IMR-90 (cell line): ENCODE measurements at regions not wholly inside any gene's neighbourhood (a gene's known extent, or its start where the extent isn't known, plus 50 kb on each side); places are given as distances from the start of the nearest gene placed in this dataset.

Experiments used
- ATAC-seq: fragments of 200-7000 bp; cut with Tn5 transposase; 2 replicates; pipeline ENCODE4 v1.9.1; 2020; ENCODE audit warnings: low read depth, mild to moderate bottlenecking, moderate library complexity
- BruUV-seq: library from RNA; stranded (reverse); fragments of 400-500 nt; replicated peaks from 2 replicates; lab custom pipeline; 2021; lab: Mats Ljungman, UMichigan
- CTCF ChIA-PET: fragments of 300-600 bp; formaldehyde crosslinking; extraction: SDS; loops from one replicate; lab custom pipeline; 2021; ENCODE audit warnings: antibody characterized with exemption; lab: Yijun Ruan, JAX
- POLR2A ChIA-PET: fragments of 300-600 bp; sonication (Branson Sonifier 250); formaldehyde crosslinking; loops from one replicate; lab custom pipeline; 2022; ENCODE audit warnings: antibody characterized with exemption; ENCODE audit not compliant: unreplicated experiment; lab: Charles Lee
- DNase-seq: peaks from one replicate; pipeline ENCODE4 v3.0.0; 2013
- H2AFZ ChIP-seq: replicated peaks from 2 replicates; pipeline ENCODE3; 2013; ENCODE audit warnings: low read length, mild to moderate bottlenecking; ENCODE audit not compliant: poor library complexity
- H2AK5ac ChIP-seq: 2 replicates; pipeline ENCODE4 v1.6.1; 2013; ENCODE audit warnings: low read depth, low read length, inconsistent platforms
- H2AK9ac ChIP-seq: replicated peaks from 2 replicates; pipeline ENCODE3; 2013; ENCODE audit warnings: mild to moderate bottlenecking, low read depth, low read length, moderate library complexity; ENCODE audit not compliant: poor library complexity
- H2BK120ac ChIP-seq: 2 replicates; pipeline ENCODE4 v1.6.1; 2013; ENCODE audit warnings: low read depth, low read length, inconsistent platforms
- H2BK15ac ChIP-seq: 3 replicates; pipeline ENCODE4 v1.6.1; 2013; ENCODE audit warnings: low read depth, low read length, inconsistent platforms
- H2BK20ac ChIP-seq: 2 replicates; pipeline ENCODE4 v1.6.1; 2013; ENCODE audit warnings: low read depth, mild to moderate bottlenecking, inconsistent platforms, low read length, moderate library complexity
- H2BK5ac ChIP-seq: 2 replicates; pipeline ENCODE4 v1.6.1; 2013; ENCODE audit warnings: mild to moderate bottlenecking, low read depth, low read length, inconsistent platforms; ENCODE audit not compliant: poor library complexity, severe bottlenecking
- H3K14ac ChIP-seq: replicated peaks from 2 replicates; pipeline ENCODE4 v1.6.1; 2013; ENCODE audit warnings: low read depth, low read length, inconsistent platforms
- H3K18ac ChIP-seq: 2 replicates; pipeline ENCODE4 v1.6.1; 2013; ENCODE audit warnings: low read depth, low read length, control low read depth
- H3K23ac ChIP-seq: 2 replicates; pipeline ENCODE4 v1.6.1; 2013; ENCODE audit warnings: low read depth, low read length, inconsistent platforms
- H3K27ac ChIP-seq: 2 replicates; pipeline ENCODE4 v1.5.1; 2013; ENCODE audit warnings: mild to moderate bottlenecking, control low read depth, low read length; ENCODE audit not compliant: insufficient read depth
- H3K27me3 ChIP-seq: 2 replicates; pipeline ENCODE4 v1.6.1; 2013; ENCODE audit warnings: low read length; ENCODE audit not compliant: control insufficient read depth, insufficient read depth
- H3K36me3 ChIP-seq: 2 replicates; pipeline ENCODE4 v1.6.1; 2013; ENCODE audit warnings: low read length, mixed read lengths; ENCODE audit not compliant: control insufficient read depth, insufficient read depth
- H3K4ac ChIP-seq: 2 replicates; pipeline ENCODE4 v1.6.1; 2013; ENCODE audit warnings: low read depth, low read length, inconsistent platforms
- H3K4me1 ChIP-seq: 2 replicates; pipeline ENCODE4 v1.6.1; 2013; ENCODE audit warnings: low read length, mixed read lengths; ENCODE audit not compliant: control insufficient read depth, insufficient read depth
- H3K4me2 ChIP-seq: 2 replicates; pipeline ENCODE4 v1.6.1; 2013; ENCODE audit warnings: low read depth, mild to moderate bottlenecking, control low read depth, low read length, moderate library complexity
- H3K4me3 ChIP-seq: 2 replicates; pipeline ENCODE4 v1.5.1; 2013; ENCODE audit warnings: low read depth, mild to moderate bottlenecking, control low read depth, low read length, moderate library complexity; ENCODE audit not compliant: insufficient read depth
- H3K56ac ChIP-seq: 2 replicates; pipeline ENCODE4 v1.6.1; 2013; ENCODE audit warnings: low read length, inconsistent platforms; ENCODE audit not compliant: insufficient read depth; ENCODE audit errors: extremely low read depth
- H3K79me1 ChIP-seq, 2 experiments: 2 replicates each; pipeline ENCODE4 v1.6.1; 2013; ENCODE audit warnings: low read length in 2 of 2, inconsistent platforms in 1 of 2, low read depth in 1 of 2
- H3K9ac ChIP-seq: 2 replicates; pipeline ENCODE4 v1.6.1; 2013; ENCODE audit warnings: low read depth, low read length, control low read depth
- H3K9me1 ChIP-seq: 2 replicates; pipeline ENCODE4 v1.6.1; 2013; ENCODE audit warnings: low read length, inconsistent platforms; ENCODE audit not compliant: insufficient read depth
- H3K9me3 ChIP-seq: 2 replicates; pipeline ENCODE4 v1.6.1; 2013; ENCODE audit warnings: low read length; ENCODE audit not compliant: control insufficient read depth, insufficient read depth
- H4K20me1 ChIP-seq: 2 replicates; pipeline ENCODE4 v1.6.1; 2013; ENCODE audit warnings: low read length, inconsistent platforms; ENCODE audit not compliant: insufficient read depth
- H4K5ac ChIP-seq: 2 replicates; pipeline ENCODE4 v1.6.1; 2013; ENCODE audit warnings: mild to moderate bottlenecking, low read depth, low read length, control low read depth
- H4K8ac ChIP-seq, 2 experiments: 2 replicates each; pipeline ENCODE4 v1.6.1; 2013; ENCODE audit warnings: low read depth in 2 of 2, low read length in 2 of 2, control low read depth in 1 of 2, inconsistent platforms in 1 of 2
- H4K91ac ChIP-seq: 2 replicates; pipeline ENCODE4 v1.6.1; 2013; ENCODE audit warnings: low read depth, low read length, inconsistent platforms; ENCODE audit not compliant: insufficient read depth
- ELK1 ChIP-seq: fragments of 150-350 bp; IDR thresholded peaks from 2 replicates; pipeline ENCODE4 v1.6.1; 2016; ENCODE audit warnings: low read depth, mild to moderate bottlenecking, low read length, moderate library complexity, borderline replicate concordance
- RCOR1 ChIP-seq: IDR thresholded peaks from 2 replicates; pipeline ENCODE4 v1.6.1; 2012; ENCODE audit warnings: mild to moderate bottlenecking, low read length, improper control_type of control experiment; ENCODE audit not compliant: insufficient replicate concordance
- SMC3 ChIP-seq: fragments of 150-350 bp; IDR thresholded peaks from 2 replicates; pipeline ENCODE4 v1.6.1; 2016; ENCODE audit warnings: low read depth, mild to moderate bottlenecking, antibody characterized with exemption, low read length, moderate library complexity
- WGBS, 2 experiments: methylation state at CpG; one replicate each; pipeline versions ENCODE4 v1.1.5 to v1.1.7; 2013; ENCODE audit warnings: missing lambda C conversion rate in 2 of 2; ENCODE audit not compliant: insufficient read length in 1 of 2; ENCODE audit errors: extremely low coverage in 2 of 2; 5-methylcytosine and 5-hydroxymethylcytosine counted together
- dilution Hi-C: fragments of 300-500 bp; cut with HindIII; formaldehyde crosslinking; loops from one replicate; pipeline ENCODE4 v1.14.3; 2018; ENCODE audit warnings: low sequenced_read_pairs; ENCODE audit not compliant: unreplicated experiment
- in situ Hi-C: fragments of 300-500 bp; cut with MboI; formaldehyde crosslinking; loops from 3 replicates; pipeline ENCODE4 v1.14.3; 2019; ENCODE audit warnings: low sequenced_read_pairs, inconsistent platforms, mixed read lengths
- intact Hi-C: fragments of 100-400 bp; cut with micrococcal nuclease; formaldehyde crosslinking; loops from 2 replicates; pipeline ENCODE4 v1.10.0; 2022

GRCh38 chr3:34185301-34185700 is 386.9 kb downstream of the PDCD6IP start:
- in situ Hi-C loops: no loop called here
- no peak overlapping the region for H3K18ac ChIP-seq
- no peak overlapping the region for H2BK15ac ChIP-seq
- H3K14ac ChIP-seq: no peak overlapping the region
- H3K9me1 ChIP-seq: no peaks in the 10 kb centered on the region
- no peak for TF ChIP-seq RCOR1
- TF ChIP-seq SMC3: no peak
- TF ChIP-seq ELK1: no peak
- no peak overlapping the region for H3K4me3 ChIP-seq
- H3K79me1 ChIP-seq: no peaks in the 10 kb centered on the region
- H2AK5ac ChIP-seq: no peak overlapping the region
- H3K9me3 ChIP-seq: no peaks in the 10 kb centered on the region
- no peaks in the 10 kb centered on the region for H3K36me3 ChIP-seq
- dilution Hi-C loops: no loop called here
- POLR2A ChIA-PET: no interaction called here
- H4K20me1 ChIP-seq: no peaks in the 10 kb centered on the region
- no peak overlapping the region for H3K23ac ChIP-seq
- H4K91ac ChIP-seq: no peak overlapping the region
- WGBS, 2 experiments: no CpG with 5 or more reads among the region's 1 CpG
- H4K5ac ChIP-seq: no peak overlapping the region
- no TSS peak for BruUV-seq
- H2BK20ac ChIP-seq: no peak overlapping the region
- H3K56ac ChIP-seq: no peak overlapping the region
- H2AFZ ChIP-seq: no peak overlapping the region
- H3K27ac ChIP-seq: no peak overlapping the region
- no peak overlapping the region for H3K4me2 ChIP-seq
- no peaks in the 10 kb centered on the region for H3K27me3 ChIP-seq
- CTCF ChIA-PET: no interaction called here
- no peak overlapping the region for H2AK9ac ChIP-seq
- DNase-seq (no peak), ATAC-seq (no peak)
- no peak overlapping the region for H2BK120ac ChIP-seq
- intact Hi-C loops: no loop called here
- no peak overlapping the region for H2BK5ac ChIP-seq
- no peak overlapping the region for H3K9ac ChIP-seq
- no peaks in the 10 kb centered on the region for H3K4me1 ChIP-seq
- no peak overlapping the region for H3K4ac ChIP-seq
- H4K8ac ChIP-seq: no peak overlapping the region
